HG03064 (cell line): ENCODE measurements at regions not wholly inside any gene's neighbourhood (a gene's known extent, or its start where the extent isn't known, plus 50 kb on each side); places are given as distances from the start of the nearest gene placed in this dataset.
"Not testable (repeated sequence)": the region's sequence is repeated elsewhere in the genome, so short reads cannot be mapped to it uniquely, and the experiment has no call there.

Source experiments
- ATAC-seq: cut with Tn5 transposase; IDR thresholded peaks from one replicate; pipeline ENCODE4 v1.9.1; 2021; ENCODE audit warnings: low read depth; ENCODE audit not compliant: unreplicated experiment

- no peak for ATAC-seq
These were observed 91.1 kb upstream of the KCNQ5 start for GRCh38 chr6:72530750-72531149.

GRCh38 chr6:72533606-72534005 is 88.3 kb upstream of the KCNQ5 start:
- no peak for ATAC-seq

GRCh38 chr6:72534236-72534635 is 87.6 kb upstream of the KCNQ5 start:
- ATAC-seq: no peak

GRCh38 chr6:72535124-72535523 is 86.7 kb upstream of the KCNQ5 start:
- ATAC-seq: no peak

GRCh38 chr6:72547020-72547419 is 74.8 kb upstream of the KCNQ5 start:
- ATAC-seq: no peak

GRCh38 chr6:72551470-72551869 is 70.4 kb upstream of the KCNQ5 start:
- ATAC-seq: no peak

GRCh38 chr6:72552938-72553337 is 68.9 kb upstream of the KCNQ5 start:
- ATAC-seq: no peak

GRCh38 chr6:72553531-72554511 is 68.0 kb upstream of the KCNQ5 start:
- ATAC-seq: no peak

- no peak for ATAC-seq
These were observed 67.1 kb upstream of the KCNQ5 start for GRCh38 chr6:72554761-72555221.

- ATAC-seq: no peak
These were observed 62.8 kb upstream of the KCNQ5 start for GRCh38 chr6:72559067-72559466.

GRCh38 chr6:72559555-72559954 is 62.3 kb upstream of the KCNQ5 start:
- no peak for ATAC-seq

- ATAC-seq: no peak
These were observed 60.9 kb upstream of the KCNQ5 start for GRCh38 chr6:72560721-72561593.

- no peak for ATAC-seq
These were observed 60.2 kb upstream of the KCNQ5 start for GRCh38 chr6:72561629-72562028.

GRCh38 chr6:72564231-72564630 is 57.6 kb upstream of the KCNQ5 start:
- no peak for ATAC-seq

GRCh38 chr6:72571993-72572392 is 49.9 kb upstream of the KCNQ5 start:
- ATAC-seq: not testable (repeated sequence)
